ENCODE measurements at regions not wholly inside any gene's neighbourhood (a gene's known extent, or its start where the extent isn't known, plus 50 kb on each side); places are given as distances from the start of the nearest gene placed in this dataset.
"Not testable (repeated sequence)": the region's sequence is repeated elsewhere in the genome, so short reads cannot be mapped to it uniquely, and the experiment has no call there.

DNA sequence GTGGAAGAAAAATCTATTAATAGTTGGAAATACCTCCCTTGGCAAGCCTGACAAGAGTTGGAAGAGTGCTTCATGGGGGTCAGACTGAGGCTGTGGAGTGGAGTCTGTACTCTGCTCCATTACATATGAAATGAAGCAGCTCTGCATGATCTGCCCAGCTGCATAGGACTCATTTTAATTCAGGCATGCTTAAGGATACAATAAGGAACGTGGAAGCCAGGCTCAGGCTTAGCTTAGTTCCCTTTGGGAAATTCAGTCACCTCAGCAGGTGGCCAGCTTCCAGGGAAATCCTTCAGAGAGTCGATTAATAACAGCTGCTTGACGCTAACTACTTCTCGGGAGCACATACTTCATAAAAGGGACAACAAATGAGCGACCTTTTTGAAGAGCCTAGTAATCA is 1672.9 kb upstream of the WWC1 start:
- DNase-seq, result no peak
- Histone ChIP-seq H3K27me3 (no peaks in the 10 kb centered on the region), H3K4me1 (no peaks in the 10 kb centered on the region), H3K36me3 (no peaks in the 10 kb centered on the region), H3K9me3 (no peaks in the 10 kb centered on the region), H3K4me3 (ENCODE audit: low read depth, low read length) (no peak overlapping the region)
- TF ChIP-seq, protein P1, sequence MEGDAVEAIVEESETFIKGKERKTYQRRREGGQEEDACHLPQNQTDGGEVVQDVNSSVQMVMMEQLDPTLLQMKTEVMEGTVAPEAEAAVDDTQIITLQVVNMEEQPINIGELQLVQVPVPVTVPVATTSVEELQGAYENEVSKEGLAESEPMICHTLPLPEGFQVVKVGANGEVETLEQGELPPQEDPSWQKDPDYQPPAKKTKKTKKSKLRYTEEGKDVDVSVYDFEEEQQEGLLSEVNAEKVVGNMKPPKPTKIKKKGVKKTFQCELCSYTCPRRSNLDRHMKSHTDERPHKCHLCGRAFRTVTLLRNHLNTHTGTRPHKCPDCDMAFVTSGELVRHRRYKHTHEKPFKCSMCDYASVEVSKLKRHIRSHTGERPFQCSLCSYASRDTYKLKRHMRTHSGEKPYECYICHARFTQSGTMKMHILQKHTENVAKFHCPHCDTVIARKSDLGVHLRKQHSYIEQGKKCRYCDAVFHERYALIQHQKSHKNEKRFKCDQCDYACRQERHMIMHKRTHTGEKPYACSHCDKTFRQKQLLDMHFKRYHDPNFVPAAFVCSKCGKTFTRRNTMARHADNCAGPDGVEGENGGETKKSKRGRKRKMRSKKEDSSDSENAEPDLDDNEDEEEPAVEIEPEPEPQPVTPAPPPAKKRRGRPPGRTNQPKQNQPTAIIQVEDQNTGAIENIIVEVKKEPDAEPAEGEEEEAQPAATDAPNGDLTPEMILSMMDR (IDR thresholded peaks at IDR 0.05; ENCODE audit: low read depth, low read length), result no peak

DNA sequence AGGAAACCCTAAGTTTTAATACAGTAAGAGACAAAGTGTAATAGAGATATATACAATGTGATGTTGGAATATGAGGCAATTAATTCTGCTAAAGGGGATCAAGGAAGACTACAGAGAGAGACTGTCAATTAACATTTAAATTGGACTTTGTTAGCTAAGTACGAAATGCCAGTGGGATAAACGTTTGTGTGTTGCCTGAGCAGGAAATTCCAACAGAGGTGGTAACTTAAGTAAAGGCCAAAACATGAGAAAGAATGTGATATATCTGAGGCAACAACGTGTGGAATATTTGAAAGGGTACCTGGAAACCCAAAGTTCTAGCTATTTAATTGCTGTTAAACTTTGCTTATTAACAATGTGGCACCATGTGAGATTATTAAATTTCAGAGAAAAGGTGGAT is 1666.9 kb upstream of the WWC1 start:
- no peak for DNase-seq
- H3K36me3 ChIP-seq, result no peaks in the 10 kb centered on the region
- no peak overlapping the region for H3K4me3 ChIP-seq (ENCODE audit: low read depth, low read length)
- TF ChIP-seq, protein P1 (IDR thresholded peaks at IDR 0.05; ENCODE audit: low read depth, low read length), result no peak
- no peaks in the 10 kb centered on the region for H3K4me1 ChIP-seq
- no peaks in the 10 kb centered on the region for H3K27me3 ChIP-seq
- H3K9me3 ChIP-seq, result no peaks in the 10 kb centered on the region

DNA sequence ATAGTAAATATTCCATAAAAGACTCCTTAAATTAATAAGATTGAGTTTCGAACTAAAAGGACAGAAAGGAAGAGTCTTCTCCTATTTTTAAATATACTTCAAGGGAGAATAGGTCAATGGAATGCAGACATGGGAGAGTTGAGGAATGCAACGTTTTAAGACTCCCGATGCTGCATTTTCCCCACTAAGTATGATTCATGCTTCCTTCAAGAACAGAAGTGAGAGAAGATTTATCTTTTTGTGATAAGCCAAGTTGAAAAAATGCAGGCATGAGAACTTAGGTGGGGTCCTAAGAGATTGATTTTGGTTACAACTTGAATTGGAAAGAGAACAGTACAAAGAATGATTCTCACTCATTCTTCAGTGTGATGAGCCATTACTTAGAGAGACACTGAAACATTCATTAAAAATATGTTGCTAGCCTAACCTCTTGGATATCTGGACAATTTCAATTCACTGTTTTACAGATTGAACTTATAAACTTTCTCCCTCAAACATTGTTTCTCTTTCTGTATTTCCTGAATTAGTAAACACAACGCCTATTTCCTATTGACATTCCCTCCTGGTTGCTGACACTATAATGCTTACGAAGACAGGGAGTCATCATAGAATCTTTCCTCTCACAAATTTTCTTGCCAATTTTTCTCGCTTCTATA is 1666.1 kb upstream of the WWC1 start:
- H3K27me3 ChIP-seq, result no peaks in the 10 kb centered on the region
- TF ChIP-seq, protein P1 (IDR thresholded peaks at IDR 0.05; ENCODE audit: low read depth, low read length), result no peak
- no peaks in the 10 kb centered on the region for H3K9me3 ChIP-seq
- DNase-seq, result no peak
- H3K4me1 ChIP-seq, result no peaks in the 10 kb centered on the region
- no peak overlapping the region for H3K4me3 ChIP-seq (ENCODE audit: low read depth, low read length)
- H3K36me3 ChIP-seq, result no peaks in the 10 kb centered on the region

DNA sequence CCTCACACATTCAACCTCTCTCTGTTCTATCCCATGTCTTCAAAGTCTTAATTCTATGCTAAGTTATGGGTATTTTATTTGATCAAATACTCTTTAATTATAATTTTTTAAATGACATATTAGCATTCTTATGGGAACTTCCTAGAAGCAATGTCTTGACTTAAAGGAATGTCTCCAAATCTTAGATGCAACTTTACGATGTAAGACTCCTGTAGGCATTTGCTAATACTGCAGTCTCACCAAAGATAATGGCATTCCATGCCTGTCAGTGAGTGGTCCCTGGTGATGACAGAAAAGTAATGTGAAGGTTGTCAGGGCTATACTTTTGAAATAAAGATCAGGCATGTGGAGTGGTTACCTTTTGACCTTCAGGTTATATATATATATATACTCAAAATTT is 1654.2 kb upstream of the WWC1 start:
- Histone ChIP-seq H3K4me1 (no peaks in the 10 kb centered on the region), H3K9me3 (no peaks in the 10 kb centered on the region), H3K36me3 (no peaks in the 10 kb centered on the region), H3K27me3 (no peaks in the 10 kb centered on the region), H3K4me3 (ENCODE audit: low read depth, low read length) (no peak overlapping the region)
- TF ChIP-seq, protein P1 (IDR thresholded peaks at IDR 0.05; ENCODE audit: low read depth, low read length), result no peak
- DNase-seq, result no peak

DNA sequence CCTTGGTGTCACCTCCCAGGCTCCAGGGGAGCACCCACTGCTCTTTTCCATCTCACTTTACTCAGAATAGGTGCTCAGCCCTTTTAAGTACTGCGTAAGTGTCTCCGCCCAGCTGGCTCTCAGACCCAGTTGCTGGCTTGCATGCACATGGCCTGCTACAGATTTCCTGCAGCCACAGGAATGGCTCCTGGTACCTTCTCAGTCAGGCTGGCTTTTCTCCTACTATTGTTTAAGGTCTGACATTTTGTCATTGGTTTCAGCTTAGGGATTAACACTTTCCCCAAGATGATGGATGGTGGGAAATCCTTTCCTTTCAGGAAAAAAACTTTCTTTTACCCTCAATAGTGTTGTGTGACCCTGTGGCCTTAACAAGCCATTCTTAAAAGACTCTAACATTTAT is 1652.3 kb upstream of the WWC1 start:
- Histone ChIP-seq H3K4me3 (ENCODE audit: low read depth, low read length) (no peak overlapping the region), H3K4me1 (no peaks in the 10 kb centered on the region), H3K9me3 (no peaks in the 10 kb centered on the region), H3K27me3 (no peaks in the 10 kb centered on the region), H3K36me3 (no peaks in the 10 kb centered on the region)
- TF ChIP-seq, protein P1 (IDR thresholded peaks at IDR 0.05; ENCODE audit: low read depth, low read length), result no peak
- DNase-seq, result no peak

DNA sequence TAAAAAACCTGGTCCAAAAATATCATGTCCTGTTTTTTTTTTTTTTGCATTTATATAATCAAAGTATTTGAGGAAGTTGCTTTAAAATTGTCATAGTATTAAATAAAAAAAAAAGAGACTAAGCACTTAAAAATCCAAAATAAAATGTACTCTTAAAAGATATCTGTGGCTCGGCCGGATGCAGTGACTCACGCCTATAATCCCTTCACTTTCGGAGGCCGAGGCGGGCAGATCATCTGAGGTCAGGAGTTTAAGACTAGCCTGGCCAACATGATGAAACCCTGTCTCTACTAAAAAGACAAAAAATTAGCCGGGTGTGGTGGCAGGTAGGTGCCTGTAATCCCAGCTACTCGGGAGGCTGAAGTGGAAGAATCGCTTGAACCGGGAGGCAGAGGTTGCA is 1651.3 kb upstream of the WWC1 start:
- not testable (repeated sequence) for DNase-seq; H3K9me3 ChIP-seq; H3K36me3 ChIP-seq; H3K4me3 ChIP-seq (ENCODE audit: low read depth, low read length); H3K27me3 ChIP-seq; H3K4me1 ChIP-seq

DNA sequence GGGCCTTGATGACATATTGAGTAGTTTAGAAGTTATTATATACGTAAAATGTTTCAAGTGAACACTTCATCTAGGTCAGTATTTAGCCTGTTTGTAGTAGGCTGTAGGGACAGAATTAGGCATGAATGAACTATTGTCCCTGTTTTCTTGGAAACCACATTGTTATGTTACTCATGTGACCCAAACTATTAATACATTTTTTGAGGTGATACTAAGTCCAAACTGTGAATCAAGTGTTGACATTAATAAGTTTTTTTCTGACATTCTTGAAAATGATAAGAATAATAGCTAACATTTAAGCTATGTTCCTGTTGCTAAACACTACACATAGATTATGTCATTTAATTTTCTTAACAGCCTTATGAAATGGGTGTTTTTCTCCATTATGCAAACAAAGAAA is 1642.7 kb upstream of the WWC1 start:
- TF ChIP-seq, protein P1 (IDR thresholded peaks at IDR 0.05; ENCODE audit: low read depth, low read length), result no peak
- no peaks in the 10 kb centered on the region for H3K4me1 ChIP-seq
- DNase-seq, result no peak
- no peaks in the 10 kb centered on the region for H3K27me3 ChIP-seq
- H3K36me3 ChIP-seq, result no peaks in the 10 kb centered on the region
- no peaks in the 10 kb centered on the region for H3K9me3 ChIP-seq
- no peak overlapping the region for H3K4me3 ChIP-seq (ENCODE audit: low read depth, low read length)

Measured in BE2C (cell line).